Retinal pigment epithelial cell (primary cell): ENCODE measurements at regions not wholly inside any gene's neighbourhood (a gene's known extent, or its start where the extent isn't known, plus 50 kb on each side); places are given as distances from the start of the nearest gene placed in this dataset.

Source experiments
- DNase-seq: peaks from one replicate; pipeline ENCODE4 v3.0.0-alpha.2; 2010; ENCODE audit warnings: low read depth
- H3K4me3 ChIP-seq: 2 replicates; pipeline ENCODE4 v1.5.1; 2011; ENCODE audit warnings: mild to moderate bottlenecking, low read length, control low read depth, moderate library complexity
- TF ChIP-seq, protein P1 (sequence below): conservative IDR thresholded peaks from 2 replicates; pipeline ENCODE4 v1.5.1; 2011; ENCODE audit warnings: low read depth, low read length, control low read depth, inconsistent platforms

DNA sequence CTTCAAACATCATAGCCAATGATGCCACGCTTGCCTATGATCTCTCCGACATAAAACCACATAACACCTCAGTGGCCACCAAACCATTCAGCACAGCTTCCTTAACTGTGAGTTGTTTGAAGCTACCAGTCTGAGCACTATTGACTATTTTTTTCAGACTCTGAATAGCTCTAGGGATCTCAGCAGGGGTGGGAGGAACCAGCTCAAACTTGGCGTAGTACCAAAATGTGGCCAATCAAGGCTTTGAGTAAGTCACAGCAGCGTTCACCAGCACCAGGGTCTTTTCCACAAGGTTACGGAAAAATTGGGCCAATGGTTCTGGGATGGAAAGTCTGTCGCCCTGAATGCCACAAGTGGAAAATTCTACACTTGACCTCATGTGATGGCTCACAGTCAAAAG lies 70.6 kb downstream of the SMPDL3A start:
- TF ChIP-seq, protein P1, sequence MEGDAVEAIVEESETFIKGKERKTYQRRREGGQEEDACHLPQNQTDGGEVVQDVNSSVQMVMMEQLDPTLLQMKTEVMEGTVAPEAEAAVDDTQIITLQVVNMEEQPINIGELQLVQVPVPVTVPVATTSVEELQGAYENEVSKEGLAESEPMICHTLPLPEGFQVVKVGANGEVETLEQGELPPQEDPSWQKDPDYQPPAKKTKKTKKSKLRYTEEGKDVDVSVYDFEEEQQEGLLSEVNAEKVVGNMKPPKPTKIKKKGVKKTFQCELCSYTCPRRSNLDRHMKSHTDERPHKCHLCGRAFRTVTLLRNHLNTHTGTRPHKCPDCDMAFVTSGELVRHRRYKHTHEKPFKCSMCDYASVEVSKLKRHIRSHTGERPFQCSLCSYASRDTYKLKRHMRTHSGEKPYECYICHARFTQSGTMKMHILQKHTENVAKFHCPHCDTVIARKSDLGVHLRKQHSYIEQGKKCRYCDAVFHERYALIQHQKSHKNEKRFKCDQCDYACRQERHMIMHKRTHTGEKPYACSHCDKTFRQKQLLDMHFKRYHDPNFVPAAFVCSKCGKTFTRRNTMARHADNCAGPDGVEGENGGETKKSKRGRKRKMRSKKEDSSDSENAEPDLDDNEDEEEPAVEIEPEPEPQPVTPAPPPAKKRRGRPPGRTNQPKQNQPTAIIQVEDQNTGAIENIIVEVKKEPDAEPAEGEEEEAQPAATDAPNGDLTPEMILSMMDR: no peak
- DNase-seq: no peak
- no peak overlapping the region for H3K4me3 ChIP-seq

DNA sequence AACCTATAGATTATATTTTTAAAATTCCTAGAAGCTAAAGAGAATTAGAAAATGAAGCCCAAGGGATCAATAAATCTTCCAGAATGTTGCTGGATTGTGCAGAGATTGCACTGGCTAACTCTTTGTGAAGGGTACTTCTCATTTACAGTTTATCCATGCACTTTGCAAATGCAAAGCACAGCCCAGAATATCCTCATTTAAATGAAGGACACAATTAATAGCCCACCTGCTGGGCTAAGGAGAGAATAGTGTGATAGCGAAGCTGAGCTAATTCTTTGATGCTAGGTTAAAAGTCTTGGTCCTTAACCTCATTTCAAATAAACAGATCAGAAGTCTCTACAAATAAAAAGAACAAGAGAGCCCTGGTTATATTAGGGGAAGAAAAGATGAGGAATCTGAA lies 72.5 kb downstream of the SMPDL3A start:
- TF ChIP-seq, protein P1: no peak
- DNase-seq: no peak
- no peak overlapping the region for H3K4me3 ChIP-seq

DNA sequence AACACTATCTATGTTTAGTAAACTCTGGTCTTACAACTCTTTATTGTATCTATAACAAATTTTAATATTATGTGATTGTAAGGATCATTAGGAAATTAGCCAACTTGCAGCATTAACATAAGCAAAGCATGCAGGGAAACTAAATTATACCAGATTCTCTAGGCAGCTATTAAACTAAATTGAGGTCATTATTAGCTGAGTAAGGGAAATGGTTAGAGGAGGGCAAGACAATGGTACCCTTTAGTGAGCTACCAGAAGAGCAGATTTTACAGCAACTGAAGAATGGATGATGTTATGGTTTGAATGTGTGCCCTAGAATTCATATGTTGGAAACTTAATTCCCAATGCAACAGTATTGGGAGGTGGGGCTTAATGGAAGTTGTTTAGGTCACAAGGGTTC lies 79.1 kb downstream of the SMPDL3A start:
- H3K4me3 ChIP-seq: no peak overlapping the region
- TF ChIP-seq, protein P1: no peak
- no peak for DNase-seq

DNA sequence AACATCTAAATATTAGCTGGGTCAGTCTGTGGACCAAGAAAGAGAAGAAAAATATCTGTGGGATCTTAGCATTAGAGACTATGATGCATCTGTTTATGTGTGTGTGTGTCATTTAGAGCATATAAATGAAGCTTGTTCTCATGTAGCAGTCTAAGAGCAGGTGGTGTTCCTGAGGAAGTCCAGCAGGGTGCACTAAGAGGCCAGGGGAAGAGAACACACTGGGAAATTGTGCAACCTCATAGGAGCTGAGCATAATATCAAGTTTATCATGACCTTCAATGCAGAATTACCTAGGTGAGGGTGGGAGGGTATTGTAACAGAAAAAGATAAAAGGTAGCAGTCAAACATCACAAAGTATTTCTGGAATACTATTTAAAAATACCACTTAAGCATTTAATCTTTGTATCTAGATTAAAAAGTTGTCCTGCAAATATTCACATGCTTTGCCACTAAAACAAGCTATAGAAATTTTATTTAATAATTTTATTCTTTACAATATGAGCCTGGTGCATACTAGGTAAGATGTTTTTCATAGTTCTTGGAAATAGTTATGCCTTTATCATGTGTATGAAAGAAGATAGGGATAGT lies 80.5 kb downstream of the SMPDL3A start:
- H3K4me3 ChIP-seq: no peak overlapping the region
- TF ChIP-seq, protein P1: peak; percentile 86
- DNase-seq: peak; percentile 18

DNA sequence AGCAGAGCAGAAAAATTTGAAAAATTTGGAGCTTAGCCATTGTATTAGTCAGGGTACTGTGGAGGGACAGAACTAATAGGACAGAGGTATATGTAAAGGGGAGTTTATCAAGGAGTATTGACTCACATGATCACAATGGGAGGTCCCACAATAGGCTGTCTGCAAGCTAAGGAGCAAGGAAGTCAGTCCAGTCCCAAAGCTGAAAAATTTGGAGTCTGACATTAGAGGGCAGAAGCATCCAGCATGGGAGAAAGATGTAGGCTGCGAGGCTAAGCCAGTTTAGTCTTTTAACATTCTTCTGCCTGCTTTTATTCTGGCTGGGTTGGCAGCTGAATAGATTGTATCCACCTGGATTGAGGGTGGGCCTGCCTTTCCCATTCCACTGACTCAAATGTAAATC lies 82.0 kb downstream of the SMPDL3A start:
- TF ChIP-seq, protein P1: no peak
- DNase-seq: no peak
- H3K4me3 ChIP-seq: no peak overlapping the region

DNA sequence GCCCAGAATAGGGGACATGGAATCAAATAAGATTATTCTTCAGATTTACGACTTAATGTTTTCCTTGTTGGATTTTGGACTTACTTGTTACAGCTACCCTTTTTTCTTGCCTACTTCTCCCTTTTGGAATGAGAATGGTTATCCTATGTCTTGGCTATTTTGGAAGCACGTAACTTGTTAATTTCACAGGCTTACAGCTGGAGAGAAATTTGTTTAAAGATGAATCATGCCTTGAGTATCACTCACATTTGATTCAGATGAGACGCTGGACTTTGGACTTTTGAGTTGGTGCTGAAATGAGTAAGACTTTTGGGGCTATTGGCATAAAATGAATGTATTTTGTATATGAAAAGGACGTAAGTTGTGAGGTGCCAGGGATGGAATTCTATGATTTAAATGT lies 83.3 kb downstream of the SMPDL3A start:
- DNase-seq: no peak

DNA sequence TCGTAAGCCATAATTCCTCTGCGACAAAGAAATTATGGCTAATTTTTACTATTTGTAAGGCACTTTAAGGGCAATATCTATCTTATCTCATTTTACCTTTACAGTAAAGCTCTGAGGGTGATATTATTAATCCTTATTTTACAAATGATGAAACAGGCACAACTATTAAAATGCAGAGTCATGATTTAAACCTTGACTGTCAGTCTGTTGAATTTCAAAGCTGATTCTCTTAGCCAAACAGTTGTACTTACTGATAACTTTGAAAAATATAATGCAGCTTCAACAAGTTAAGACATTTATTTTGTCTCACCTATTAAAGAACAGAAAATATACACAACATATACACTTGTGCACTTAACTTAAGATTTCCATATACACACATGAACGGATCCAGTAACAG lies 88.2 kb downstream of the SMPDL3A start:
- no peak overlapping the region for H3K4me3 ChIP-seq
- TF ChIP-seq, protein P1: no peak
- no peak for DNase-seq

More for the DNA sequence above, 83.3 kb downstream of the SMPDL3A start:
- no peak overlapping the region for H3K4me3 ChIP-seq
- TF ChIP-seq, protein P1: no peak
